ENCODE measurements at regions not wholly inside any gene's neighbourhood (a gene's known extent, or its start where the extent isn't known, plus 50 kb on each side); places are given as distances from the start of the nearest gene placed in this dataset.
"Not testable (repeated sequence)": the region's sequence is repeated elsewhere in the genome, so short reads cannot be mapped to it uniquely, and the experiment has no call there.

DNA sequence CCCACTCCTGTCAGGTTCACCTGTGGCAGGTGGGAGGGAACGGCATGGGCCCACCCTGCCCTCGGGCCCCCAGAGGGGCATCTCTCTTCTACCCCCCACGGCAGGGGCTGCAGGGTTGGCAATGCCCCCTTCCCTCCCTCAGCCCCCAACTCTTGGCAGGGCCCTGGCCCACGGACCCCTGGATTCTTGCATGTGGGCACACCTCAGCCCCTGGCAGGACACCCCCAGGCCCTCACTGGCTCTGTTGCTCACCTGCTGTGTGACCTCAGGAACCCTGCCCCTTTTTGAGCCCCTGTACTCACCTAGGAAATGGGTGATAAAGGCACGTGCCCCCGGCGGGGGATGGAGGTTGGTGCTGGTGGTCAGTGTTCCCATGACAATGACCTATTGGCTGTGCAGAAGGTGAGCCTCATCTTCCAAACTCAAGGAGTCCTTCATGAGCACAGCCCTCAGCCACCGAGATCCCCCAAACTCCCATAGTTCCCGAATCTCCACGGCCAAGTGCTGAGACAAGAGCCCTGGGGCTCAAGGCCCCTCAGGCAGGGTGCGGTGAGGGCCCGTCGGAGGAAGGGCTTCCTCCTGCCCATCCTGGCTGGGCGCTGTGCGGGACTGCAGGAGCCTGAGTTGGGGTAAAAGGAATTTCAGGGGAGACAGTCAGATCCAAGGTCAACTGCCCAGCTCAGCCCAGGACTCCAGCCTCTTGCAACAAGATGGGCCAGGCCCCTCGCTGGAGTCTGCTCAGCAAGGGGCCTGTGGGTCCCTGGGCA, 198.2 kb downstream of the IGLL1 start:
- no peaks in the 10 kb centered on the region for H3K27me3 ChIP-seq
- H3K9me3 ChIP-seq: no peaks in the 10 kb centered on the region
- H3K4me1 ChIP-seq: peaks cover 38% of the 10 kb centered on the region
- H3K4me3 ChIP-seq: no peak overlapping the region
- no peak overlapping the region for H3K4me2 ChIP-seq
- no peak overlapping the region for H3K27ac ChIP-seq
- no peaks in the 10 kb centered on the region for H3K36me3 ChIP-seq
- no peaks in the 10 kb centered on the region for H4K20me1 ChIP-seq
- no peak overlapping the region for H3K9ac ChIP-seq
- TF ChIP-seq Cebpa-rat (IDR thresholded peaks at IDR 0.05): no peak

DNA sequence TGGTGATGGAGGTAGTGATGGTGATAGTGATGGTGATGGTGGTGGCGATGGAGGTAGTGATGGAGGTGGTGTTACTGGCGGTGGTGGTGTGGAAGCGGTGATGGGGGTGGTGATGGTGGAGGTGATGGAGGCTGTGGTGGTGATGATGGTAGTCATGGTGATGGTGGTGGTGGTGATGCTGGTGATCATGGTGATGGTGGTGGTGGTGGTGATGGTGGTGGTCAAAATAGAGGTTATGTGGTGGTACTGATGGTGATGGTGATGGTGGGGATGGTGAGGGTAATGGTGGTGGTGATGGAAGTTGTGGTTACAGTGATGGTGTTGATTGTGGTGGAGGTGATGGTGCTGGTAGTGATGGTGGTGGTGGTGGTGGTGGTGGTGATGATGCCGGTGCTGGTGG, 199.2 kb downstream of the IGLL1 start:
- Histone ChIP-seq H3K4me1 (peaks cover 33% of the 10 kb centered on the region), H3K4me3 (no peak overlapping the region), H3K27me3 (no peaks in the 10 kb centered on the region), H3K4me2 (no peak overlapping the region), H3K9ac (no peak overlapping the region), H3K9me3 (no peaks in the 10 kb centered on the region), H4K20me1 (no peaks in the 10 kb centered on the region), H3K36me3 (no peaks in the 10 kb centered on the region), H3K27ac (no peak overlapping the region)
- no peak for TF ChIP-seq Cebpa-rat (IDR thresholded peaks at IDR 0.05)

DNA sequence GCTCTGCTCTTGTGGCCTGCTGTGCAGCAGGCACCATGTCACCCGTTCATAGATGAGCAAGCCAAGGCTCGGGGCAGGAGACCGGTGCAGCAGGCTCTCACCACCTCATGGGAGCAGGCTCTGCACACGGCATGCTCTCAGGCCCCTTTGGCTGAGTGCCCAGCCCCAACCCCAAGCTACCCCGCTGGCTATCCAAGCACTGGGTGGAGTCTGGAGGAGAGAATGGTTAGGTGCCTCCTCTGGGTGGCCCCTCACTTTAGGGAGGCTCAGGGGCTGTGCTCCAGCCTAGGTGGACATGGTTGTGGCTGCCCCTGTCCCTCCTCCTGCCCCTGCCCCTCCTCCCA, 199.9 kb downstream of the IGLL1 start:
- no peaks in the 10 kb centered on the region for H4K20me1 ChIP-seq
- H3K36me3 ChIP-seq: no peaks in the 10 kb centered on the region
- H3K27ac ChIP-seq: no peak overlapping the region; the same call in 1 of the 2 replicates
- H3K4me3 ChIP-seq: no peak overlapping the region
- H3K9ac ChIP-seq: no peak overlapping the region
- no peak for TF ChIP-seq Cebpa-rat (IDR thresholded peaks at IDR 0.05)
- no peak overlapping the region for H3K4me2 ChIP-seq
- H3K4me1 ChIP-seq: peaks cover 26% of the 10 kb centered on the region
- H3K27me3 ChIP-seq: no peaks in the 10 kb centered on the region
- no peaks in the 10 kb centered on the region for H3K9me3 ChIP-seq

DNA sequence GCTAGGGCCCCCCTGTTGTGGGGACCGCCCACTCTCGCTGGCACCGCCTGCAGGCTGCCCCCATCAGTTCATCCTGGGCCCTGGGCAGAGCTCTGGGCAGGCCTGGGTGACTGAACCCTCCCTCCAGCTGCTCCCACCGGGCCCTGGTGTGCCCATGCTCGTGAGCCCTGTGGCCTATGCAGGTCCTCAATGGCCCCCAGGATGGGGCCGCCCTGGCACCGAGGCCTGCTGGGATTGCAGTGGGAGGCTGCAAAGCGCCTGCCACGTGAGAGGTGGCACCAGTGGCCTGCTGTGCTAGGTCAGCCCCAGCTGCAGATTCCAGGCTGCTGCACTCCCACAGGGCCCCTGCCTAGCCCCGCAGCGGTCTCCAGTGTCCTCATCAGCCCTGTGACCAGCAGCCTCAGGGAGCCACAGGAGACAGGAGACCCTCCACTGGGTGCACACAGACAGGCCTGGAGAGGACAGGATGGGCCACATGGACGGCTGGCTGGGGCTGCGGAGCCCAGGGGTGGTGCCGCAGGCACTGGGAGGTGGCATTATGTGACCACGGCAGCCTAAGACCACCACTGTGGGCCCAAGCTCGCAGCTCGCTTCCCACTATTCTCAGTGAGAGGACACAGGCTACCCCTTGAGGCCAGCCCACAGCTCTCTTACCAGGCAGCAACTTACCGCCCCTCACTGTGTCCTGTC, 199.4 kb downstream of the BCR start:
- peaks cover 20% of the 10 kb centered on the region for H3K4me1 ChIP-seq
- H3K27me3 ChIP-seq, H3K4me2 ChIP-seq, H4K20me1 ChIP-seq, H3K4me3 ChIP-seq, H3K36me3 ChIP-seq, H3K9ac ChIP-seq, H3K27ac ChIP-seq, H3K9me3 ChIP-seq: not testable (repeated sequence)

DNA sequence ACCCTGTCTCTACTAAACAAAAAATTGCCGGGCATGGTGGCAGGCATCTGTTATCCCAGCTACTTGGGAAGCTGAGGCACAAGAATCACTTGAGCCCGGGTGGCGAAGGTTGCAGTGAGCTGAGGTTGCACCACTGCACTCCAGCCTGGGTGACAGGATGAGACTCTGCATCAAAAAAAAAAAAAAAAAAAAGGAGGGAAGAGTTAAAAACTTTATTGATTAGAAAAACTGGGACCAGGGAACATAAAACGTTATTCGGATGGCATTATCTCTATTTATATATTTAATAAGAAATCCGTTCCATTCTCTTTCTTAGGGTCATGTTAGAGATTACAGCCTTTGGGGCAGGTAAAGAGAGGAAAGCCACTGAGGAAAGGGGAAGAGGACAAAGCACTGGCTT, 197.5 kb downstream of the BCR start:
- H3K9me3 ChIP-seq: no peaks in the 10 kb centered on the region
- H3K27me3 ChIP-seq: no peaks in the 10 kb centered on the region
- no peak overlapping the region for H3K9ac ChIP-seq
- H3K4me3 ChIP-seq: no peak overlapping the region
- H3K27ac ChIP-seq: no peak overlapping the region
- TF ChIP-seq Cebpa-rat (IDR thresholded peaks at IDR 0.05): no peak
- no peaks in the 10 kb centered on the region for H3K36me3 ChIP-seq
- no peak overlapping the region for H3K4me2 ChIP-seq
- H3K4me1 ChIP-seq: peaks cover 1% of the 10 kb centered on the region; the same call in 1 of the 2 replicates
- no peaks in the 10 kb centered on the region for H4K20me1 ChIP-seq

DNA sequence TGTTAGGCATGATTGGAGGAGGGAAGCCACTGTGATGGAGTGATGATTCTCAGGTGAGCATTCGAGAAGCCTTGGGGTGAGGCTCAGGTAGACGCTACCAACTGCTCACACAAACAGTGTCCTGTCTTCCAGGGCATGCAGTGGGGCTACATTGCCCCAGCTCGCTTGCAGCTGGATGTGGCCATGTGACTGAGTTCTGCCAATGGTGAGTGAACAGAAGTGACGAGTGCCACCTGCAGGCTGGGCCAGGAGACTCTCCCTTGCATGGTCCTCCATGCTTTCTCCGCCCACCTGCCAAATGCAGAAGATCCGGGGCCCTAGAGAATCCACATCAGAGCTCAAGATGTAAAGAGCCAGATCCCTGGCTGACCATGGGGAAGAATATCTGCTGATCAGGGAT, 195.9 kb downstream of the BCR start:
- Histone ChIP-seq H3K27me3 (no peaks in the 10 kb centered on the region), H3K4me2 (no peak overlapping the region)

DNA sequence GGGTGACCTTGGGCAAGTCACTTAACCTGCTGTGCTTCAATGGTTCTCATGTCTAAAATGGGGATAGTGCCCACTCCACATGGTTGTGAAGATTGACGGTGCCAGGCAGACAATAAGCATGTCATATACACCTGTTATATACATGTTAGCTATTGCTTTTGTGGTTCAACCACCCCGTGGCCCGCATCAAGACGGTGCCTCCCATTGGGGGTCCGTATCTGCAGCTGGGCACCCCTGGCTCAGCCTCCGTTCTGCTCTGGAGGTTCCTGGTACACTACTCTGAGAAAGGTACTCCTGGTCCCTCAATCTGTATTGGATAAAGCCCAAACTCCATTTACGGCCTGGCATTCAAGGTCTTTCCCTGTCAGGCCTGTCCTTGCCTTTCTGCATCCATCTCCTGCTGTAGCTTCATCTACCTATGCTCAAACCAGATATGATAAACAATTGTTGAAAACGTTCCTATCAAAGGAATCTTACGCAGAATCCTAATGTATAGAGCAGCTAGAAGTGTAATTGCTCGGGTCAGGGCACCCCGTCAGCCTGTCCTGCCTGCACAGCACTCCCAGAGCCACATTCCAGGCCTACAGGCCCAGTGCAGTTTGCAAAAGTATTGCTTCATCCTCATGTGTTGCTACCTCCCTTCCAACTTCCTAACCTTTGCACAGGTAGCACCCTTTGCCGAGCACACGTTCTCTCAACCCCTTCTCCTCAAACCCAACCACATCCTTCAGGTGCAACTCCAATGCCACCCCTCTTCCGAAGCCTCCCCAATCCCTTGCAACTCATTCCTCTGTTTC, 194.9 kb downstream of the BCR start:
- Histone ChIP-seq H3K4me3 (no peak overlapping the region), H3K9ac (no peak overlapping the region), H3K9me3 (no peaks in the 10 kb centered on the region), H3K27ac (no peak overlapping the region), H3K4me2 (no peak overlapping the region), H3K36me3 (no peaks in the 10 kb centered on the region), H3K4me1 (no peaks in the 10 kb centered on the region), H3K27me3 (no peaks in the 10 kb centered on the region), H4K20me1 (no peaks in the 10 kb centered on the region)
- TF ChIP-seq Cebpa-rat (IDR thresholded peaks at IDR 0.05): no peak

More for the DNA sequence above, 195.9 kb downstream of the BCR start:
- no peaks in the 10 kb centered on the region for H3K9me3 ChIP-seq
- H3K27ac ChIP-seq: no peak overlapping the region
- no peak overlapping the region for H3K4me3 ChIP-seq
- H3K36me3 ChIP-seq: no peaks in the 10 kb centered on the region
- TF ChIP-seq Cebpa-rat (IDR thresholded peaks at IDR 0.05): no peak
- no peaks in the 10 kb centered on the region for H3K4me1 ChIP-seq
- H3K9ac ChIP-seq: no peak overlapping the region
- H4K20me1 ChIP-seq: no peaks in the 10 kb centered on the region

DNA sequence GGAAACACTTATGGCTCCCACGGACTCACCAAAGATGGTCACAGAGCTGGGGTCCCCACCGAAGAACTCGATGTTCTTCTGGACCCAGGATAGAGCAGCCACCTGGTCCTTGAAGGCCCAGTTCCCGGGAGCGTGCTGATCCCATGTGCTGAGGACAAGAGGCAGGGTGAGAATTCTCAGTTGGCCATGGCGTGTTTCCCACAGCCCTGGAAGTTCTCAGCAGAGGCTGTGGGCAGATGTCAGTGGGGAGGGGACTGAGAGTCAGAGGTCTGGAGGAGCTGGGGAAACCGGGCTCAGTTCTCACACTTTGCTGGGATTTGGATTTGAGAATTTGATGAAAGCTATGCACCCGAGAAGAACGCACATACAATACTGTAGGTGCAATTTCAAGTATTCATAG, 193.3 kb downstream of the BCR start:
- H3K4me1 ChIP-seq: no peaks in the 10 kb centered on the region
- H3K27ac ChIP-seq: no peak overlapping the region
- no peaks in the 10 kb centered on the region for H3K36me3 ChIP-seq
- H3K9me3 ChIP-seq: no peaks in the 10 kb centered on the region
- TF ChIP-seq Cebpa-rat (IDR thresholded peaks at IDR 0.05): no peak
- H4K20me1 ChIP-seq: no peaks in the 10 kb centered on the region
- H3K27me3 ChIP-seq: no peaks in the 10 kb centered on the region
- H3K9ac ChIP-seq: no peak overlapping the region
- H3K4me2 ChIP-seq: no peak overlapping the region
- H3K4me3 ChIP-seq: no peak overlapping the region

DNA sequence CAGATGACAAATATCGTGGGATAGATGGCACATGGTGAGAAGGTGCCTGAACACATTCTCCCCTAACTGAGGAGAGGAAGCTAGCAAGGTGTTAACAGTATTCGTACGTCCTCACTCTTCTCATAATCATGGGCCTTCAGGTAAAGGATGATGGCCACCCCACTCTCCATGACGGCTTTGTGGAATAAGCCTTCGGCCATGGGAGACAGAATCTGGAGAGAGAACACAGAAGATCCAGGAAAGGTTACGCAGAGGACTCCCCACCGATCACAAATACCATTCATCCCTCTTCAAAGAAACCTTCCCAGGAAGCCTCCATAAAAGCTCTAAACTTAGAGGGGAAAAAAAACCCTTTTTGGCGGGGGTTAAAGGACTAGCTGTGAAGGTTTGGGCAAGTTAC, 189.9 kb downstream of the BCR start:
- Histone ChIP-seq H3K9me3 (no peaks in the 10 kb centered on the region), H3K36me3 (no peaks in the 10 kb centered on the region), H3K4me3 (no peak overlapping the region), H3K27ac (no peak overlapping the region), H3K4me2 (no peak overlapping the region), H3K4me1 (no peaks in the 10 kb centered on the region), H4K20me1 (no peaks in the 10 kb centered on the region), H3K9ac (no peak overlapping the region), H3K27me3 (no peaks in the 10 kb centered on the region)
- TF ChIP-seq Cebpa-rat (IDR thresholded peaks at IDR 0.05): no peak

DNA sequence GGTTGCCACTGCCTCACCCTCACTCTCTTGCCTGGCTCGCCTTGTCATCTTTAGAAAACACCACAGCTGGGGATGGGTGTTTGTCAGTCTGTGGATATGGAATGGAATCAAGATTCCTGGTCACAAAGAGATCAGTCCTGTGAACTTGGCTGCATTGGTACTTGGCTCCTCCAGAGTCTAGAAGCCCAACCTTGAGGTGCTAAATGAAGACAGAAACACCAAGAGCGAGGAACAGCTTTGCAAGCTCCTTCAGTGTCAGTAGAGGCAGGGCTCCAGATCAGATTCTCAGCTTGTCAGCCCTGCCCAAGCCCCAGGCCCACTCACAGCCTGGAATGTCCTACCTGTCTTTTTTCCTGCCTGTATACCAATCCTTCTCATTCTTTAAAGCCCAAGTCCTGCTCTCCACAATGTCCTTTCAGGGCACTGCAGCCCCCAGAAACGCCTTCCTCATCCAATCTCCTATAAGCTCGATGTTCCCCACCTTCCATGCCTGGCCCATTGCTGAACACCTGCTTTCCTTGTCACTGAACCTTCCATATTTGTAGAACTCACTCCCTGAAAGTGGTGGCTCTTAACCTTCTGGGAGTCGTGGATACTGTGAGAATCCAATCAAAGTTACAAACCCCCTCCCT, 188.9 kb downstream of the BCR start:
- no peak for TF ChIP-seq Cebpa-rat (IDR thresholded peaks at IDR 0.05)
- Histone ChIP-seq H3K27me3 (no peaks in the 10 kb centered on the region), H3K9me3 (no peaks in the 10 kb centered on the region), H4K20me1 (no peaks in the 10 kb centered on the region), H3K4me1 (no peaks in the 10 kb centered on the region), H3K4me2 (no peak overlapping the region), H3K4me3 (no peak overlapping the region), H3K9ac (no peak overlapping the region), H3K27ac (no peak overlapping the region), H3K36me3 (no peaks in the 10 kb centered on the region)

Data from BLaER1 (cell line).